GM19372 (cell line): ENCODE measurements at regions not wholly inside any gene's neighbourhood (a gene's known extent, or its start where the extent isn't known, plus 50 kb on each side); places are given as distances from the start of the nearest gene placed in this dataset.

Experiments
- ATAC-seq: cut with Tn5 transposase; IDR thresholded peaks from one replicate; pipeline ENCODE4 v1.9.1; 2021; ENCODE audit warnings: mild to moderate bottlenecking, low read depth, moderate library complexity; ENCODE audit not compliant: unreplicated experiment

DNA sequence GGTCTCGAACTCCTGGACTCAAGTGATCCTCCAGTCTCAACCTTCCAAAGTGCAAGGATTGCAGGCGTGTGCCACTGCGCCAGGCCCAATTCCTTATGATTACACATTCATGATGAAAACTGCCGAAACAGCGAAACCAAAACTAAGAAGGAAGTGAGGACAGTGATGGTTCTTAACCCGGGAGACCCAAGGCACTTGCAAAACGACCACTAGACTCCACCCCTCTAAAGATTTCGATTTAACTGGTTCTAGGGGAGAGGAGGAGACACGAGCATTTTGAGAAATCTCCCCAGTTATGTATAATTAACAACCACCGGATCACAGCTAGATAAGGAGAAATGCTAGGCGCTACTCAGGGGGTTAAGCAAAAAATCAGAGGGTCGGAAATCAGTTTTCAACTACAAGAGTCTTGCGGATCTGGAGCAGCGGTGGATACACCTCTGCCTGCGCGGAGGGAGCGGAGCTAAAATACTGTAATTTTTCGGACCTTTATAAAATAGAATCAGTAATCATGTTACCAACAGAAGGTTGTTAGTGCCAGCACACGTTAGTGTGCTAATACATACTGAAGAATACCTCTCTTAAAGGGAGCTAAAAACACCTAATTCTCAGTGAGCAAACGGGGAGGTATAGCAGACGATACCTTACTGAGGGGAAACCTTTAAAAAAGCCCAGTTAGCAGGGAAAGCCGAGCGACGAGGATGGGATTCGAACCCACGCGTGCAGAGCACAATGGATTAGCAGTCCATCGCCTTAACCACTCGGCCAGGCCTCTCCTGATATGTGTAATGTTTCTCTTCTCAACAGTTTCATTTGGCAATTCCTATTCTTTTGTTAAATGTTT is 60.0 kb upstream of the BTN3A2 start:
- peak; percentile 51 for ATAC-seq

DNA sequence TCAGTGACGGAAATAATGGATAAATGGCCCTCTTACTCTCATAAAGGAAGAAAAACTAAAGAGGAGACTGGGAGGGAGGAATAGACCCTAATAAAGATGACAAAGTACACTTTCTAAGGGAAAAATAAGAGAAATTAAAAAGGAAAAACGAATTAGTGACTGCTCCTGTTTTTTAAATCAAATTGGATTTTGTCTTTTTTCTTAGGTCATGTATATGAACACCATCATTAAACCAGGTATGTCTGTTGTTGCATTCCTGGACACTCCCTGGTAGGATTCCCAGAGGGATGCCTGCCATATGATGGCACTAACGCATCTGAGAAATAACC is 59.4 kb upstream of the BTN3A2 start:
- no peak for ATAC-seq

DNA sequence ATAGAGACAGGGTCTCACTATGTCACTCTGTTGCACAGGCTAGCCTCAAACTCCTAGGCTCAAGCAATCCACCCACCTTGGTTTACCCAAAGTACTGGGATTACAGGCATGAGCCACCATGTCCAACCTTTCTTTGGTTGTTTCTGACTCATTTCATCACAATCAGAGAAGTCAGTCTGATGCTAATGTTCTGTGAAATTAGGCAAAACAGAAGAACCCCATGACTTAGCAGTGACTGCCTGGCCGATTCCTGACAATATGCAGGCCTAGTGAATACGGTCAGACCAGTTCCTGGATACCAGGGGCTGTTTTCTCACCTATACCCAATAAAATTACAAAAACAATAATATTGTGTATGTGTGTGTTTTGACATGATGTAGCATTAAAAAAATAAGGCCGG is 58.8 kb upstream of the BTN3A2 start:
- ATAC-seq: no peak

DNA sequence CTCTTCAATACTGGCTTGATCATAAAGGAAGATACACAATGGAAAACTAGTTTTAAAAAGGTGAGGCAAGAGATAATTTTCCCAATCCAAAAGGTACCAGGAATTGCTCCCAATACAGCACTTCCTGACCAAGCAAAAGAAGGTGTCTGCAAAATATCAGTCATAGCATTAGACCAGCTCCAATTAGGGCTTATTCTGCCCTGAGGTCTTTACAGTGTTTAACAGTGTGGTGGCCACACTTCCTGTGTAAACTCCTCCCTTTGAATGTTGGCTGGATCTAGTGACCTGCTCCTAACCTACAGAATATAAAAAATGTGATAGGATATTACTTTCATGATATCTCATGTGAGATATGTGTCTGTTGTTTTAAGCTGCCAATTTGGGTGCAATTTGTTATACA is 57.1 kb upstream of the BTN3A2 start:
- ATAC-seq: no peak

DNA sequence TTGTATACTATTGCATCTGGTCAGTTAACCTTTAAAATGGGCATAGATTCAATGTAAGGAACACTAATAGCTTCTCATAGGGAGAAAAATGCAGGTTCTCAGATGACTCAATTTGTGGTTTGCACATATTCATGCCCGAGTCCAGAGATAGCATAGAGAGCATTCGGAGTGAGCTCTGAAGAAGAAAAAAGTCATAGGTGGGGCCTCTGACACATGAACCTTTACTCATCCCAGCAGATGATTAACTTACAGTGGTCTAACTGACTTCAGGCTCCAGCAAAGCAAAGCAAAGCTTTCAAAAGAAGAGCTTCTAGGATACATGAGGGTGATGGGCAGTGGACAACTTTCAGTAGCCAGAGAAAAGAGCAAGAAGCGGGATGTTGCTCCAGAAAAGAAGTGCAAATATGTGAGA is 55.3 kb upstream of the BTN3A2 start:
- peak; percentile 42 for ATAC-seq

DNA sequence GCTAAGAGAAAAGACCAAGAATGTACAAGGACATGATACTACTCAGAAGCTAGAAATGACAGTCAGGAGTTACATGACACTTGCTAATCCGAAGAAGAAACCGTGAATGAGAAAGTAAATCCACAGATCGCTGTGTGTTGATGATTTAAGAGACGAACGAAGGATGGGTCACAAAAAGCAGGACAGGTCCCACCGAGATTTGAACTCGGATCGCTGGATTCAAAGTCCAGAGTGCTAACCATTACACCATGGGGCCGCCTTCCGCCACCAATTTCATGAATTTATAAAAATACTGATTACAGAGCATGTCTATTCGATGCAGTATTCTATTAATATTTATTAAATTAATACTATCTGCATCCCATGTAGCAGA is 54.0 kb upstream of the BTN3A2 start:
- ATAC-seq: no peak

DNA sequence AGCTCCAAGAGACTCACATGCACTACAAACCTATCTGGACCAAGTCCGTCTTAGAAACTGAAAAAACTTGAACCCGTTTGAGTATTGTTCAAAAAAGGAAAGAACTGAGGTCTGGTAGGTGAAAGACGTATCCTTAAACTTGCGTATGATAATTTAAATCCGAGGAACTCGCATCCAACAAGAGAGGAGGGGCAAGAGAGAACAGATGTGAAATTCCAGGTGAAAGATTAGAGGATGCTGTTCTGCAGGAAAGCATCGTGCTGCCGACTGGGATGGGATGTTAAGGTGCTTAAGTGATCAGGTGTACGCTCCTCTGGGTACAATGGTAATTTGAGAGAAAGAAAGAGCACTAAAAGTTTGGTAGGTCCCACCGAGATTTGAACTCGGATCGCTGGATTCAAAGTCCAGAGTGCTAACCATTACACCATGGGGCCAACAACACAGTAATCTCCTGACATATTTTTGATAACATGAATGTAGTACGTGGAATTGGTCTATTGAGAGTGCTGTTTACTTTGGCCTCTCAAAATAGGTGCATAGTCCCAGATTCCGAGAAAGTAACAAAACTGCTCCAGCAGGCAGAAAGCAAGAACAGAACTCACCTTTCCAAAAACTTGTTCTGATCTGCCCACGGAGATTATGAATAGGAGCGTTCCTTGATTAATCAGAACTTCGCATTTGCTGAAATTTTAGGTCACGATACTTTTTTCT is 53.5 kb upstream of the BTN3A2 start:
- ATAC-seq: no peak

DNA sequence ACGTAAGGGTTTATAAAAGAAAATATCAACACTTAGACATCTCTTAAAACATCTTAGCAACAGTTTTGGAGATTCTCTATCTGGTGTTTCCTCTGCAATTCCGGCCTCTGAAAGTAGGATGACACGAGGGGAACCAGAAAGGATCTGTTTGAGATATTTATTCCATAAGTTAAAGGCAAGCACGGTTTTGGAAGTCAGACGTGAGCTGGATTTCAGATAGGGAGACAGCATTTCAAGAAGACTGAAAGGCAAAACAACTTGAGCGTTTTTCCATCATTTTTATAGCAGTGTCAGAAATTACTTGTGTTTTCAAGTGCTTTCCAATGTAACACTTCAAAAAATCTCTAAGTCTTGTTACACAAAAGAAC is 52.9 kb upstream of the BTN3A2 start:
- ATAC-seq: no peak

DNA sequence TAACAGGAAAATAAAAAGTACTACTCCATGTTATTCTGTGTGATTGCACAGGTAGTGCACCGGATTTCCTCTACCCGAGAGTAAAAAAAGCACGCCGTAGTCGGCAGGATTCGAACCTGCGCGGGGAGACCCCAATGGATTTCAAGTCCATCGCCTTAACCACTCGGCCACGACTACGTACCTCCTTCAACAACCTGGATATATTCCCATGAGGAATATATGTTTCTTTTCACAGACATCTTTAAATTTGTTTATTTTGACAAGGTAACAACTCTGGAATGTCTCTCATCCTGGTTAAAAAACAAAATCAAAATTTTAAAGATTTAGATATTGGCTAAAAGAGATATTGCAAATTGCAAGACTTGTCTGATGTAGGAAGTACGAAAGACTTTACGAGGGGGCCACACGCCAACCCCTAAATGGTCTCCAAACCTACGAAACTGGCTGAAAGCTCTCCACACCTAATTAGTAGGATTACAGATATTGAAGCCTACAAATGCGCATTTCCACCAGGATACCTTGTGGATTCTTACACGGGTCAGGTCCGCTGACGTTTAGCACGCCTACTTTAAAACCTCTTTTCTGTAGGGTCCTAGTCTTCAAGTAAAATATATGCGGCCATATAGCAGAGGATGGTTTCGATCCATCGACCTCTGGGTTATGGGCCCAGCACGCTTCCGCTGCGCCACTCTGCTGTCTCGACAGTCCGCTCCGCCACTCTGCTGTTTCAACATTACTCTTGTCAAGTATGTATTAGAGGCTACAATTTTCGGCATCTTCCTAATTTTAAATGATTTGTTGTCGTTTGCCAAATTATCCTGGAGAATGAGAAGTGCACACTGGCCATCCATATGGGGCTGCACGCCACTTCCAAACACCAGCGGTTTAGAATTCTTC is 52.2 kb upstream of the BTN3A2 start:
- ATAC-seq: peak; percentile 30
